HG02884 (cell line): ENCODE measurements at regions not wholly inside any gene's neighbourhood (a gene's known extent, or its start where the extent isn't known, plus 50 kb on each side); places are given as distances from the start of the nearest gene placed in this dataset.
A peak's percentile ranks its signal among the peaks of the same experiment; 100 is the strongest.
"Not testable (repeated sequence)": the region's sequence is repeated elsewhere in the genome, so short reads cannot be mapped to it uniquely, and the experiment has no call there.

Source experiments
- ATAC-seq: cut with Tn5 transposase; IDR thresholded peaks from one replicate; pipeline ENCODE4 v1.9.1; 2021; ENCODE audit warnings: mild to moderate bottlenecking, moderate library complexity; ENCODE audit not compliant: unreplicated experiment

GRCh38 chr6:137401088-137401487 is 93.1 kb downstream of the OLIG3 start:
- ATAC-seq, result no peak

GRCh38 chr6:137399881-137400443 is 94.2 kb downstream of the OLIG3 start:
- no peak for ATAC-seq

- no peak for ATAC-seq
Measured at GRCh38 chr6:137395316-137395715, 98.9 kb downstream of the OLIG3 start.

GRCh38 chr6:137391061-137391814 is 103.0 kb downstream of the OLIG3 start:
- ATAC-seq, result no peak

- ATAC-seq, result no peak
Measured at GRCh38 chr6:137390334-137390733, 103.9 kb downstream of the OLIG3 start.

DNA sequence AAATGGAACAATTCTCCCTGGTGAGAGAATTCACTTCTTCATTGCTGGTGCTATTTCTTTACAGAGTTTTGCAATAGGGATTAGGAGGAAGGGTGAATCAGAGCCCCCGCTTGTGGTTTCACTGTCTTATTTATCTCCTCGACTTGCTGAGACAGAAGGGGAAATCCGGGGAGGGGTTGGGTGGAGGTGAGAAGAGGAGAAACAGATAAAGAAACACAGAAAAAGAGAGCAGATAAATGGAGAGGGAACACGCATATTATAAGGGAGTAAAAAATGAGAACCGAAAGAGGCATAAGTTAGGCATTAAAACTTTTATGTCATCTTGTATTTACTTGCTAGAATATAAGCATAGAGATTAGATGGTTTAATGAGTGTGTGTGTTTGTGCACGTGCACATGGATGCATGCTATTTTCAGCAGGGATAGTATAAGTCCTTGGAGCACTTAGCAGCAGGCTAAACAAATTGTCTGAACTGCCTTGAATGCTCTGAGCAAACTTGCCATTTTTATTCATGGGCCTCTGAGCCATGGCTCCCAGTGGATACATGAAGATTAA is 105.0 kb downstream of the OLIG3 start:
- peak; percentile 82 for ATAC-seq

DNA sequence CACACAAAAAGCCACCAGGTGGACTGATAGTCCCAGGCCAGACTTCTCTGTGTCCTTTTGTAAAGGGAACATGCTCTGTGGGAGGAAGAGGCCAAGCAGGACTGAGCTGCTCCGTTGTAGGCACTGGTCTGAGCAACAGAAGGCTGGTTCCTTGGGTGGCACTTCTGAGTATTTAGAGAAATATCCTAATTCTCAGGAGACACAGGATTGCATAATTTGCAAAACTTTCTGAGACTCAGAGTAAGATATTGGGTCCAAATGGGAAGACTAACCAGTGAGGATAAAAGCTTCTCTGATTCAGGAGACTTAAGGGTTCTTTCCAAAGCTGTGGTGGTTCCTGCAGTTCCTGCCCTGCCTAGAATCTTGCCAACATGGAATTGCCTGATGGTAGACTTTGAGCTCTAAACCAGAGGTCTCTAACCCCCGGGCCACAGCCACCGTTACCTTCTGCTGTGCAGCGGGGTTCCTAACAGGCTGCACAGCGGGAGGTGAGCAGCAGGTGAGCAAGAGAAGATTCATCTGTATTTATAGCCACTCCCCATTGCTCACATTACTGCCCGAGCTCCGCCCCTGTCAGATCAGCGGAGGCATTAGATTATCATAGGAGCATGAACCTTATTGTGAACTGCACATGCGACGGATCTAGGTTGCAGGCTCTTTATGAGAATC is 107.0 kb downstream of the OLIG3 start:
- ATAC-seq, result no peak

- ATAC-seq, result not testable (repeated sequence)
Measured at GRCh38 chr6:137383287-137383686, 110.9 kb downstream of the OLIG3 start.

- no peak for ATAC-seq
Measured at GRCh38 chr6:137378090-137378369, 116.2 kb downstream of the OLIG3 start.

DNA sequence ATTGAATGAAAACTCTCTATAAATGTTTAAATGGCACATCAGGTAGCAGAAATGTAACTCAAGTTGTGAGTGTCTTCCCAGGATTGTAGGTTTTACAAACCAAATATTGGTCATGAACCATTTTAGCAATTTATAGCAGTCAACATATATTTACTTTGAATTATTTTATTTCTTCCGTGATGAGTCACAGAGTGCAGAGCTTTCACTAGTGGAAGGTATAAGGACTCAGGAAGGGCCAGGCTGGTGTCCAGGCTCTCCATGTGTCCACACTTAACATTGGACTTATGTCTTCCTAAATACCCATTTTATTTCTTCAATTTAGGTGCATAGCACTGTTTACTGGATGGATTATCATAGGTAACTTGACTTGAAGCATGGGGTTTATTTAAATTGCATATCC is 120.9 kb downstream of the OLIG3 start:
- ATAC-seq, result no peak

DNA sequence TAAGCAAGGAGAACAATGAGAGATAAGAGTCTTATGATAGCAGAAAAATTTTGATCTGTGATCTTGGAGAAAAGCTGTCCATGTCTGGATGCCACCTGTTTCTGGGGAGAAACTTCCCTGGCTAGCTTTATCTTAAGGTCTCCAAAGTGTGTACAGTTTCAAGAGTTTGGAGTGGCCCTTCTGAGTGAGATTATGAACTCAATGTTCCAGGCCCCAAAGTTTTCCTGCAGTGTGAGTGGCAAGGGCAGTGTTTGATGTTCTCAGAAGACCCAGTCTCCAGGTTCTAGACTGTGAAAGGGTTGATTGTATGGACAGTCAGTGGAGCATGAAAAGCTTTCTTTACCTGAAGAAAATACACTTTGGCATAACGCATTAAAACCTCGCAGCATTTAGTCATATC is 121.7 kb downstream of the OLIG3 start:
- ATAC-seq, result no peak

DNA sequence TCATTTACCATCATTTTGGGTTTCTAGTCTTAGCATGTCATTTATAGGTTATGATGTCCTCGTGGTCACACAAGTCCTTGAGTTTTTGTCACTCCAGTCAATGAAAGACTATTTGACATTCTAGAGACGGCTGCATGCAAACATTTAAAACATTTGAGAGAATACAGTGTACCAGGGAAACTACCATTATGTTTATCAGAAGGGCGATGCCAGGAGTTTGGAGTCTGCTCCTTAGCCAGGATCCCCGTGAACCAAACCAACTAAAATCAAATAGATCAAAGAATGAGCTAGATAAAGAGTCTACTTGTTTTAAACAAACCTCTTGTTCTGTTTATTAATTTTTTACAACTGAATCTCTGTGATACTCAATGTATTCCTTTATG is 122.6 kb downstream of the OLIG3 start:
- no peak for ATAC-seq

DNA sequence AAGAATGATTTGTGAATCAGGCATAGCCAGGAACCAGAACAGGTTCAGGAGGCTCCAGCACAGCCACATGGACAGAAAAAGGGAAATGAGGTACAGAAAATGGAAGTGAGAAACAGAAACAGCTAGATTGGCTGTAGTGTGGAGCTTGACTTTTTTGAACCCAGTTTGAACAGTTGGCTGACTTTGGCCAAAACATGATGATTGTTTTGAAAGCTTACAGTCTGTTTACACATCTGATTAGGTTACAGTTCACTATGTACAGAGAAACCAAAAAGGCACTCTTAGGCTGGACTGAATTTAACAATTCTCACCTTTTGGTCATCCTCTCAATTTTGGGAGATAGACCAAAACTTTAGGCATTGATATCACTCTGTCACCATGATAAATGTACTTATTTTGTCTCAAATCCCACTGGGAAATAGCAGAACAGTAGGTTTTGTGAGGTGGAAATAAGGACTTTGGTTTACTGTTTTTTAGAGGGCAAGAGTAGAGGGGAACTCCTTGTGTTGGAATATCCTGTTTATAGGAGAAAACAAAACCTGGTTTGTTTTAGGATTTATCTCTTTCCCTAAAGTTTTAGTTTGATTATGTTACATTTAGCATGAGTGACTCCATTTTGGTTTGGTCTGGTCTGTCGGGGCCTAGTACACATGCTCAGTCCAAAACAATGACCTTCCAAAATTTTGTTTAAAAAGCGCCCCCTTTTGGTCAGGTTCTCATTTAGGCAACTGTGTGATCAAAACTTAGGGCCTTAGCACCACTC is 123.1 kb downstream of the OLIG3 start:
- peak; percentile 73 for ATAC-seq

GRCh38 chr6:137369136-137369535 is 125.1 kb downstream of the OLIG3 start:
- no peak for ATAC-seq

- ATAC-seq, result no peak
Measured at GRCh38 chr6:137365707-137366437, 128.3 kb downstream of the OLIG3 start.

- no peak for ATAC-seq
Measured at GRCh38 chr6:137363805-137364138, 130.4 kb downstream of the OLIG3 start.

- ATAC-seq, result no peak
Measured at GRCh38 chr6:137362878-137363804, 131.1 kb downstream of the OLIG3 start.

GRCh38 chr6:137361701-137362100 is 132.5 kb downstream of the OLIG3 start:
- ATAC-seq, result no peak

DNA sequence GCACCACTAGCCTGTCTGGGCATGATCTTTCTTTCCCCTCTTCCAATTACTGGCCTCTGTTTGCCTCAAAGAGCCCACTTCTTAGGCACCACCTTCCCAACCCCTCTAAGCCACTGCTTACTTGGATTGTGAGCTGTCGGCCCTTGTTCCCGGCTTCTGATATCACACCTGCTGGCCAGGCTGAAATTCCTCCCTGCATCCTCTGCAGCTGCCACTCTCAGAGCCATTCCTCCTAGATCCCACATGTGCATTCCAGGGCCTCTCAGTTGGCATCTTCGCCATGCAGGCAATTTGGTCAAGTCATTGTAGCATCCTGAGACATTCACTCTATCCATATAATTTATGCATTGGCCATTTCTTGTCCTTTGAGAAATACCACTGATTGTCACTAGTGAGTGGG is 135.9 kb downstream of the OLIG3 start:
- no peak for ATAC-seq

GRCh38 chr6:137357948-137358266 is 136.3 kb downstream of the OLIG3 start:
- ATAC-seq, result no peak
